Effector memory CD8-positive, alpha-beta T cell (primary cell): ENCODE measurements at regions not wholly inside any gene's neighbourhood (a gene's known extent, or its start where the extent isn't known, plus 50 kb on each side); places are given as distances from the start of the nearest gene placed in this dataset.
"Not testable (repeated sequence)": the region's sequence is repeated elsewhere in the genome, so short reads cannot be mapped to it uniquely, and the experiment has no call there.

Source experiments
- ATAC-seq: fragments of 150-1000 bp; cut with Tn5 transposase; replicated peaks from 2 replicates; pipeline ENCODE4 v1.10.0; 2021; ENCODE audit warnings: mild to moderate bottlenecking, moderate library complexity
- DNase-seq, 3 experiments: peaks; one replicate each; pipeline ENCODE4 v3.0.0; 2021
- H3K27ac Mint-ChIP-seq, 2 donors: one replicate each; pipeline ENCODE4 v1.8.0; 2022; ENCODE audit warnings: mild to moderate bottlenecking in 2 of 2, mixed read lengths in 2 of 2, moderate library complexity in 2 of 2
- H3K27me3 Mint-ChIP-seq, 2 donors: one replicate each; pipeline ENCODE4 v1.8.0; 2022; ENCODE audit warnings: mixed read lengths in 2 of 2
- H3K36me3 Mint-ChIP-seq: one replicate; pipeline ENCODE4 v1.8.0; 2022; ENCODE audit warnings: mild to moderate bottlenecking, moderate library complexity, mixed read lengths; ENCODE audit not compliant: insufficient read depth
- H3K4me1 Mint-ChIP-seq, 2 donors: one replicate each; pipeline ENCODE4 v1.8.0; 2022; ENCODE audit warnings: low read depth in 2 of 2, mixed read lengths in 2 of 2
- H3K4me3 Mint-ChIP-seq, 2 donors: one replicate each; pipeline ENCODE4 v1.8.0; 2022; ENCODE audit warnings: mild to moderate bottlenecking in 2 of 2, mixed read lengths in 2 of 2, moderate library complexity in 2 of 2
- H3K9me3 Mint-ChIP-seq, 2 donors: one replicate each; pipeline ENCODE4 v1.8.0; 2022; ENCODE audit warnings: mixed read lengths in 2 of 2

DNA sequence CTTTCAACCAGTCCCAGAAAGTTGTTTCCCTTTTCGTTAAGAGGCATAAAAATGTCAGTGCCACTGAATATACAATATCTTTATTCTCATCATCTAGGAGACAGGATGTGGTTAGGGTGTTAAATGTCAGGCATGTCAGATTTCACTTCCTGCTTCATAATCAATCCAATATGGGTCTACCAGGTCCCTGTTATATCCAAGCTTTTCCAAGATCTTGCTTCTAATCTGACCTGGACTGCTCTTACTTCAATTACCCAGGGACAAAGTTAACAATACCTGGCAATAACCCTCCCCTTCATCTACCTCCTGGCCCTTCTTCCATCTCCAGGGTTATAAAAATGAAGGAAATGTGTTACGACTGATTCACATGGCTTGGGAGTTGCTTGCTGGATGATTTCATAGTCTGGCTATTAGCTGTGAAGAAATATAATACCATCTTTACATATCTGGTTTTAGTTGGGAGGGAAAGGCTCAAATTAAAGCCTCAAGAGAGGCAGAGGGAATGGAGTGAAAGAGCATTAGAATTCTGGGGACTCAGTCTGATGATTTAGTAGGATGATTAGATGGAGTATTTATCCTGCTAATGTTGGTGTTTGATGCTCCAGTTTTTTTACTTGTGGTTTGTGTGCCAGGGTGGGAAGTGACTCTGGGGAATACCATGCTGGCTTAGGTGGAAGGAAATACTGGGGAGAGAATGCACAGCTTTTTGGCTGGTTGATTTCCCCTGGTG, 534.3 kb downstream of the ETS1 start:
- peak; percentile 77 for ATAC-seq
- H3K27ac Mint-ChIP-seq = peak overlapping the region; percentile 86 to 94
- peaks cover 2% of the 10 kb centered on the region for H3K36me3 Mint-ChIP-seq
- no peaks in the 10 kb centered on the region for H3K9me3 Mint-ChIP-seq
- DNase-seq = no peak
- no peaks in the 10 kb centered on the region for H3K27me3 Mint-ChIP-seq
- H3K4me3 Mint-ChIP-seq = peak overlapping the region; percentile 71 to 85
- peaks cover 52 to 60% of the 10 kb centered on the region in 2 donors for H3K4me1 Mint-ChIP-seq

DNA sequence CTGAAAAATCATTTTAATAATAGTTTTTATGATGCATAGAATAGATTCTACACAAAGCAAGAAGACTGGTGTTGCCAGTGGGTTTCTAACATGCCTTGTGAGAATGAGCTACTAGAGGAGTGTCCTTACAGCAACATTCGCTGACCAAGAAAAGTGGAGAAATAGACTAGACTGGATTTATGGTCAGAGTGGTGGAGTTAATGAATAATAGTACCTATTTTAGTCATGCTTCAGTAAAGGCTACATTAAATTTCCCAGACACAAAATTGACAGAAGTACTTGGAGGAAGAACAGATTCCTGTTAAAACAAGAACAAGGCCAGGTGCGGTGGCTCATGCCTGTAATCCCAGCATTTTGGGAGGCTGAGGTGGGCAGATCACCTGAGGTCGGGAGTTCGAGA, 539.2 kb downstream of the ETS1 start:
- DNase-seq (no peak), ATAC-seq (no peak)
- Mint-ChIP-seq H3K27me3 (no peaks in the 10 kb centered on the region), H3K4me3 (no peak overlapping the region), H3K4me1 (peaks cover 50 to 64% of the 10 kb centered on the region in 2 donors), H3K9me3 (no peaks in the 10 kb centered on the region), H3K27ac (no peak overlapping the region), H3K36me3 (peaks cover 6% of the 10 kb centered on the region)

DNA sequence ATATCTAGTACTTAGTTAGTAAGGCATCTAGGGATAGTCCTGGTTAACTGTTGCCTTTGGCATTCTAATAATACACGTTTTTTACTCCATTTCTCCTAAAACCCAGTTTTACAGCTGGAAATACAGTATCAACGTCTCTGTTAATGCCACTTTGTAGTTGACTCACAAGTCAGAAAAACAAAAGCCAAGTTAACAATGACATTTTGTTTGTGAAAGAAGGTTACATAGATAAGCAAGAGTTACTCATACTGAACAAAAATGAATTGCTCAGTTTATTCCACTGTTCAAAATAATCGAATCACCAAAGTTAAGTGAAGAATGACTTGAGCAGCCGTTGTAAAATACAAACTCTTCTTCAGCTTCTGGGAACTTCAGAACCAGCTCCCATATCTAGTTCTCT, 540.3 kb downstream of the ETS1 start:
- Mint-ChIP-seq H3K27me3 (no peaks in the 10 kb centered on the region), H3K4me1 (peaks cover 49 to 64% of the 10 kb centered on the region in 2 donors), H3K27ac (no peak overlapping the region), H3K4me3 (no peak overlapping the region), H3K9me3 (no peaks in the 10 kb centered on the region), H3K36me3 (peaks cover 3% of the 10 kb centered on the region)
- DNase-seq (no peak), ATAC-seq (no peak)

DNA sequence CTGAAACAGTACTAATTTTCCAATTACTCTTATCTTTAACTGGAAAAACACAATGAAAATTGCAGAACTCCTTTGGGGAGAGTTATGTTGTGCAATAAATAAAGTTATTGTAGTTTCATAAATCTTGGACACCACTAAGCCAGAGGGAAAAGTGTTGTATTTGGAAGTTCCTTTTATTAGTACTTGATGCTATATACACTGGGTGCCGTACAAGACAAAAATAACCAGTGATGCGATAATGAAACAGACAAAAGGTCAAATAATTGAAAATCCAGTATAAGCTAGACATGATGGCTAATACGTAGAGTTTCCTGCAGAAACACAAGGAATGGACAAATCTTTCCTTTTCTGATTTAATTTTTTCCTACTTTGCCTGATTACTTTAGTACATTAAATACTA, 541.1 kb downstream of the ETS1 start:
- no peaks in the 10 kb centered on the region for H3K27me3 Mint-ChIP-seq
- peaks cover 3% of the 10 kb centered on the region for H3K36me3 Mint-ChIP-seq
- DNase-seq (no peak), ATAC-seq (no peak)
- H3K27ac Mint-ChIP-seq = no peak overlapping the region
- H3K9me3 Mint-ChIP-seq = no peaks in the 10 kb centered on the region
- H3K4me1 Mint-ChIP-seq = peaks cover 48 to 62% of the 10 kb centered on the region in 2 donors
- no peak overlapping the region for H3K4me3 Mint-ChIP-seq

DNA sequence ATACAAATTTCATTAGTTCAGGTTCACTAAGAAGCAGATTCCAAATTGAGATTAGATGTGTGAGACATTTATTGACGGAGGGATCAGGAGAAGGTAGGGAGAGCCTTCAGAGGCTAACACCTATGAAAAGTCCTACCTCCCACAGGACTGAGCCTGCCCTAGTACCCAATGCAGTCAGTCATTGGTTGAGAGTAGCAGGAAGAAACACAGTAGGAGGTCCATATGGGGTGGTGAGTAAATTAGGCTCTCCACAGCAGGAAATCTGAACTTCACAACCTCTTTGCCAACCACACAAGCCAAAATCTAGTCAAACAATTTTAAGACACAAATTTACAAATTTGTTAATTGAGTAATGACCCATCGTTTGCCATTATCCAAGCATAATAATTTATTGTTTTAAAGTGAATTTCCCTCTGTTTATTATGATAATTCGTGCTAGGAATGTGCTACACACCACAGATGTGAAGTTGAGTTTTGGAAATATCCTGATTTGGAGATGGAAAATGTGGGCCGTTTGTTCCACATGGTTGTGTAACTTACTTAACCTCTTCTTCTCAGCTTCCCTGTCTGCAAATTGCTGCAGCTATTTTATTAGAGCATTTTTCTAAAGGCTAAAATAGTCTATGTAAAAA, 542.1 kb downstream of the ETS1 start:
- Mint-ChIP-seq H3K9me3 (no peaks in the 10 kb centered on the region), H3K4me1 (peaks cover 44 to 61% of the 10 kb centered on the region in 2 donors), H3K36me3 (peaks cover 3% of the 10 kb centered on the region), H3K27me3 (no peaks in the 10 kb centered on the region), H3K4me3 (peak overlapping the region; percentile 37 to 56), H3K27ac (peak overlapping the region in 1 of 2 donors; percentile 62)
- ATAC-seq = peak; percentile 69
- no peak for DNase-seq

DNA sequence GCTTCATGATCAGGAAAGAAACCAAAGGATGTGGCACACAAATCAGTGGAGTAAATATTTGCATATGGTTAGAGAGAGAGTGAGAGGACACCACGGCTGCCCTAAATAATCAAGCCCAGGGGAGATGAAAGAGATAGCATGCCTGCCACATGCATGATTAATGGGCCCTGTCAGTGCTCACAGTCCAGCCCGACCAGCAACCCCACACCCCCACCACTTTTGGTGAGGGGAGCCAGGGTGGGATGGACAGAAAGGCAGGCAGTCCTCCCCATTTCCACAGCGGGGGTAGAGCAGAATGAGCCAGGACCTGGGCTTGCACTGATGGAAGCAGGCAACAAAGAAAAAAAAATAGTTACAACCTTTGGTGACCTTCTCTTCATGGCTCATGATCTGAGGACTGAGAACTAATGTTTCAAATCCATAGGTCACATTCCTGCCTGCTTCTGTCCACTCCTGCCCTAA, 545.0 kb downstream of the ETS1 start:
- H3K9me3 Mint-ChIP-seq = no peaks in the 10 kb centered on the region
- peaks cover 13% of the 10 kb centered on the region for H3K36me3 Mint-ChIP-seq
- H3K27ac Mint-ChIP-seq = peak overlapping the region; percentile 25 to 83
- H3K27me3 Mint-ChIP-seq = no peaks in the 10 kb centered on the region
- no peak for ATAC-seq
- DNase-seq = no peak
- H3K4me3 Mint-ChIP-seq = peak overlapping the region; percentile 49 to 59
- H3K4me1 Mint-ChIP-seq = peaks cover 53 to 67% of the 10 kb centered on the region in 2 donors

DNA sequence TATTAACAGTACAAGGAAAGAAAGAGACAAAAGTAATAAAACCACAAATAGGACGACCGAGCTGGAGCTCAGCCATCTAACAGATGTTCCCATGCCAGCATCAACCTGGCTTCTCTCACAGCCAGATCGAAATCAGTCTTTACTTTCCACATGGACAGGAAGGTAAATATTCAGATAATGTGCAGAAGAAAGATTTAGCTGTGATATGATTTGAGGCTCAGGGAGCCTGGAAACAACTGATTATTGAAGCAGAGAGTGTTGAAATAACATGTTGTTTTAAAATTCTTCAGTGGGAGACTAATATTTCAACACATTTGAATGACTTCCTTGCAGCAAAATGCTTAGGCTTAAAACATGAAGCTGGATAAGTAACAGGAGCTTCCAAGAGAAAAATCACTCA, 546.8 kb downstream of the ETS1 start:
- Mint-ChIP-seq H3K4me1 (peaks cover 53 to 66% of the 10 kb centered on the region in 2 donors), H3K4me3 (peak overlapping the region in 1 of 2 donors; percentile 54), H3K27ac (peak overlapping the region; percentile 21 to 75), H3K36me3 (peaks cover 13% of the 10 kb centered on the region), H3K9me3 (no peaks in the 10 kb centered on the region), H3K27me3 (no peaks in the 10 kb centered on the region)
- no peak for ATAC-seq
- DNase-seq = no peak

DNA sequence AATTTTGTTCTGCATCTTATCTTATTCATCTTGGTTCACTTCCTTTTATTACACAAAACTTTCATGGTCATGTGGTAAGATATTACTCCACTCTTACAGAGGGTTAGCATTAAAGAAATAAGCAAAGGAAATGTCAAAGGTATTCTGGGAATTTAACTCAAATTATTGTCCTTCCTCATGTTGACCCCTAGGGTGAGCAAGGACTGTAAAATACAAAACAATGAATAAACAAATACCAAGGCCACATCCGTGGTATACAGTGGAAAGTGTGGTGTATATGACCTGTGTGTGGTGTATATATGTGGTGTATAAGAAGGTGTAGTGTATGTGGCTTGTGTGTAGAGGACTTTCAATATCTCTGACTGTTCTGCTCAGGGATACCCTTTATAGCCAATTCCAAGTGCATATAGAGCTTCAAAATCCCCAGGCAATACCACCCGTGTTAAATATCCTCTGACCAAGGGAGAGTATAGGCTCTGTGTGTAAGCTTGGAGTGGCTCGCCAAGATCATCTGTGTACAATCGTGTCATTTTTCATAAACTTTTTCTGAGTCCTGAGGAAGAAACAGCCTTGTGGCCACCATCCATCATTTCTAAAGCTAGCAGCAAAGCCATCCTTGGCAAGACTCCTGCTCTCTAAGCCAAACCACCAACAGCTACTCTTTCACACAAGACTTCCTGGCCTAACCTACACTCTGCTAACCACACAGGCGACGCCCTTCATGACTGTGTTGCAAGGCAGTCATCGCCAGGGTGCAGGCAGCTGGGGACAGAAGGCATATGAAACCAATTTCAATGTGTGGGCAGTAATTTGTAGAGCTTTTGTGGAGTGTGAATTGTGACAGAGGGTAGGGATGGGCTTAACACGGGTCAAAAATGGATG, 548.0 kb downstream of the ETS1 start:
- H3K27me3 Mint-ChIP-seq = no peaks in the 10 kb centered on the region
- H3K9me3 Mint-ChIP-seq = no peaks in the 10 kb centered on the region
- no peak overlapping the region for H3K27ac Mint-ChIP-seq
- DNase-seq (peak; percentile 68 to 69 (median 69)), ATAC-seq (peak; percentile 91)
- H3K4me3 Mint-ChIP-seq = no peak overlapping the region
- peaks cover 13% of the 10 kb centered on the region for H3K36me3 Mint-ChIP-seq
- peaks cover 43 to 55% of the 10 kb centered on the region in 2 donors for H3K4me1 Mint-ChIP-seq

DNA sequence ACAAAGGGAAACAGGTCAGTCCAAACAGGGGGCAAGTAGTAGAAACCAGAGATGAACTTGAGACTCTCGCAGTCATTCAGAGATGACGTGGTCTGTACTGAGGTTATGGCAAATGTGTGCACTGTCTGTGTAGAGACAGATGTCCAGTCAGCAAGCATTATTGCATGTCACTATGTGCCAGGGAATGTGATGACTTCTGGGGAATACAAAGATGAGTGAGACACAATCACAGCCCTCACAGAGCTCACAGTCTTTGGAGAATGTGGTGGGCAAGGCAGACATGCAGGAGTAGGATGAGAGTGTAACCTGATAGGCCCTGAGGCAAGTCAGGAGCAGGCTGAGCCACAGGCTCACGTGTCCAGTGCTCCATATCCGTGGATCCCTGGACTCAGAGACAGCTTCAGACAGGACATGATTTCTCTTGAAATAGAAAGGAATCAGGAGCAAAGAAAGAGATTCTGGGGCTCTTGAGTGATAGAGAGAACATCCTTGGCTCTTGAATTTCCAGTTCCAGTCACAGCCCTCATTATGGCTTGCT, 550.7 kb downstream of the ETS1 start:
- H3K9me3 Mint-ChIP-seq = no peaks in the 10 kb centered on the region
- no peak for DNase-seq

DNA sequence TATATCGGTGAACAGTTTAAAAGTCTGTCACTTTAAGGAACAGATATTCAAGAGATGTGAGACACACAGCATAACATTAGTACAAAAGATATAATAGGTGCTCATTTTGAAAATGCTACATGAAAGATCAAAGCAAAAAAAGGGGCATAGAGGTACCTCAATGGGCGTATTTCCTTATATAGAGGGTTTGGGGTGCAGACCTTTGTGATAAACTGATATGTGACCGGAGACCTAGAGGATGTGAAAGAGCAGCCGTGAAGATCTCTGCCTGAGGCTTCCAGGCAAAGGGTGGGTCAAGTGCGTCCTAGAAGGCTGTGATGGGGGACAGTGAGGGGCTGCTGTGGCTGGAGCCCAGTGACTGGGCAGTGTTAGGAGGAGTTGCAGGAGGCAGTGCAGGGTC, 551.4 kb downstream of the ETS1 start:
- no peak overlapping the region for H3K4me3 Mint-ChIP-seq
- peaks cover 25 to 33% of the 10 kb centered on the region in 2 donors for H3K4me1 Mint-ChIP-seq
- peaks cover 10% of the 10 kb centered on the region for H3K36me3 Mint-ChIP-seq
- H3K27me3 Mint-ChIP-seq = peaks cover 0 to 2% of the 10 kb centered on the region in 2 donors
- no peak overlapping the region for H3K27ac Mint-ChIP-seq
- DNase-seq (no peak), ATAC-seq (no peak)
- H3K9me3 Mint-ChIP-seq = no peaks in the 10 kb centered on the region

More for the DNA sequence above, 550.7 kb downstream of the ETS1 start:
- H3K36me3 Mint-ChIP-seq = peaks cover 10% of the 10 kb centered on the region
- ATAC-seq = no peak
- H3K27me3 Mint-ChIP-seq = no peaks in the 10 kb centered on the region
- H3K27ac Mint-ChIP-seq = no peak overlapping the region
- peaks cover 25 to 36% of the 10 kb centered on the region in 2 donors for H3K4me1 Mint-ChIP-seq
- H3K4me3 Mint-ChIP-seq = no peak overlapping the region

DNA sequence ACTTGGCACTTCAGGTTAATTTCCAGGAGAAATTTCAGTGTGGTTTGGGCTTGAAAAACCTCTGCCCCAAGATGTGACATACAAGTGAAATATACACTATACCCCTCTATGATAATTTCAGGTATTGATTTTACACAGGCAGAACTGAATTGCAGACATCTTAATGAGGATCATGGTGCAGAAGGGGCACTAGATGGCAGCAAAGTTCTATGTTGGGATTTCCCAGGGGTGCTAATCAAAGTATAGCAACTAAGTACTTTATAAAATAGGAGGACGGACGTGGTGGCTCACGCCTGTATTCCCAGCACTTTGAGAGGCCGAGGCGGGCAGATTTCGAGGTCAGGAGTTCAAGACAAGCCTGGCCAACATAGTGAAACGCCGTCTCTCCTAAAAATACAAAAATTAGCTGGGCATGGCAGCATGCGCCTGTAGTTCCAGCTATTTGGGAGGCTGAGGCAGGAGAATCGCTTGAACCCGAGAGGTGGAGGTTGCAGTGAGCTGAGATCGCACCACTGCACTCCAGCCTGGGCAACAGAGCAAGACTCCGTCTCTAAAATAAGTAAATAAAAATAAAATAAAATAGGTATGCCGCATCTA, 555.7 kb downstream of the ETS1 start:
- ATAC-seq (peak; percentile 89), DNase-seq (peak; percentile 63 to 69 (median 67))
- not testable (repeated sequence) for H3K4me1 Mint-ChIP-seq, H3K9me3 Mint-ChIP-seq, H3K36me3 Mint-ChIP-seq, H3K4me3 Mint-ChIP-seq
- Mint-ChIP-seq H3K27ac (peak overlapping the region in 1 of 2 donors; percentile 86), H3K27me3 (peaks cover 11 to 23% of the 10 kb centered on the region in 2 donors)

DNA sequence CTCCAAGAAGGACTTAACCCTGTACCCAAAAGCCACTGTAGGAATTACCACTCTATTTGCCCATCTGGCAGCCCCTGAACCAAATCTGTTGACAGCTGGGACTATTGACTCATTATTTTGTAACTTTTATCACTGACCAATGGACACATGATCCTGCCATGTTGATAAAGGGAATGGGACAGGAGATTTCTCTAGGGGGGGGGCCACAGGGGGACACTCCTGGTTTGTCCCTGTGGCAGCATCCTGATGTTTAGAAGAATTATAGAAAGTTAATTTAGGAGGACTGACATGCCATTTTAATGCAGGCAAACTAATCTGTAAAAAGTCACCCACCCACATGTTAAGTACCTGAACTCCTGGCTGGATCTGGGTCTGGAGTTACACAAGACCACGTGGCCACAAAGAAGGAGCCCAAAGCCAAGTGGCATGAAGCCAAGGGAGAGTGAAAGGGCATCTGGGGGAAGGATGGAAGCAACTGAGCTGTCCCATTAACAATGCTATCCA, 558.1 kb downstream of the ETS1 start:
- ATAC-seq (no peak), DNase-seq (no peak)
- Mint-ChIP-seq H3K36me3 (no peaks in the 10 kb centered on the region), H3K4me1 (peaks cover 0 to 6% of the 10 kb centered on the region in 2 donors), H3K4me3 (no peak overlapping the region), H3K9me3 (no peaks in the 10 kb centered on the region), H3K27me3 (peaks cover 11 to 23% of the 10 kb centered on the region in 2 donors), H3K27ac (no peak overlapping the region)

DNA sequence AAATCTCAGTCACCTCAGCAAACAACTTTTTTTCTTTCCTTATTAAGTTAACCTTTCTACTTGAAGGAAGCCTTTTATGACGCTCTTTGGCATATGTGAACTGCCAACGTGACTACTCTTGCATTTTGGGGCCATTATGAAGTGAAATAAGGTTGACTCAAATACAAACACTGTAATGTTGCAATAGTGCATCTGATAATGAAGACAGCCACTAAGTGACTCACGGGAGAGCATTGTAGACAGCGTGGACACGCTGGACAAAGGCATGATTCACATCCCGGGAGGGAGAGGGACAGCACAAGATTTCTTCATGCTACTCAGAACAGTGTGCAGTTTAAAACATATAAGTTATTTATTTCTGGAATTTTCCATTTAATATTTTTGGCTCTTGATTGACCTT, 560.8 kb downstream of the ETS1 start:
- H3K36me3 Mint-ChIP-seq = no peaks in the 10 kb centered on the region
- H3K4me1 Mint-ChIP-seq = no peaks in the 10 kb centered on the region
- H3K9me3 Mint-ChIP-seq = no peaks in the 10 kb centered on the region
- no peak for DNase-seq
- no peak for ATAC-seq
- H3K27me3 Mint-ChIP-seq = peaks cover 11 to 23% of the 10 kb centered on the region in 2 donors
- no peak overlapping the region for H3K27ac Mint-ChIP-seq
- no peak overlapping the region for H3K4me3 Mint-ChIP-seq
